GM10266 (cell line): ENCODE measurements at regions not wholly inside any gene's neighbourhood (a gene's known extent, or its start where the extent isn't known, plus 50 kb on each side); places are given as distances from the start of the nearest gene placed in this dataset.

ENCODE experiments used
- DNase-seq: peaks from one replicate; pipeline ENCODE4 v3.0.0; 2012; ENCODE audit errors: extremely low spot score
- TF ChIP-seq, protein P1 (sequence below): IDR thresholded peaks from 2 replicates; pipeline ENCODE4 v1.5.1; 2012; ENCODE audit warnings: mild to moderate bottlenecking, low read depth; ENCODE audit not compliant: control insufficient read depth, insufficient read depth; ENCODE audit errors: missing control alignments

DNA sequence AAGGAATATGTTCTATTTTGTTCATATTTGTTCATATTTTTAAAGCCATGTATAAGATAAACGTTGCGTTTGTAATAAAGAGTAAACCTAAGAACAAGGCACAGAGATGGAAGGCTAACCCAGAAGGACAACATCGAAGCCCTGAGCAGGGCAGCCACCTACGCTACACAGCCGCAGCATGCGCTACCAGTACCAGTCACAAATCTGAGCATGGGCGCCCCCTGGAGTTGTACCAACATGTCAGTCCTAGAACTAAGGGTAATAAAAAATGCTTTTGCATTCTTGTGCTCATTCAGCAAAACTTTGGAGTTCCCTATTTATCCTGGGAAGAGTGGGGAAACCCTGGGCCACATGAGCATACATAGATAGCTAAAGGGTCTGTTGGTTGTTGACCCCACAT, 70.6 kb downstream of the PLEKHG1 start:
- DNase-seq: no peak

DNA sequence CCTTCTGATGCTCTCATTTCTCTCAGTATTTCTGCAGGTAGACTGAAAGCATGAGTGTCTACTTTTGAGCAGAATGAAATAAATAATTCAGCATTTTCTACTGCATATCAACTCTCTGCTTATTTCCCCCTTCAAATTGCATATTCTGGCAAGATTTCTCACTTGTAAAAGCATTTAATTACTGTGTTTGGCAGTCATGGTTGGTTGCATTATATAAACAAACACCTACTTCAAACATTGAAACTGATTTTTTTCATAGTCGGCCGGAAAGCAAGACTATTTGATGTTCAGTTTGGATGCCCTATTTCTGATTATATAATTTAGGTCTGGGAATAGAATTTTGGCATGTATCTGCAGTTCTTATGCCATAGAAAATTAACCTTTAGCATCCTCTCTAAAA, 73.1 kb downstream of the PLEKHG1 start:
- TF ChIP-seq, protein P1, sequence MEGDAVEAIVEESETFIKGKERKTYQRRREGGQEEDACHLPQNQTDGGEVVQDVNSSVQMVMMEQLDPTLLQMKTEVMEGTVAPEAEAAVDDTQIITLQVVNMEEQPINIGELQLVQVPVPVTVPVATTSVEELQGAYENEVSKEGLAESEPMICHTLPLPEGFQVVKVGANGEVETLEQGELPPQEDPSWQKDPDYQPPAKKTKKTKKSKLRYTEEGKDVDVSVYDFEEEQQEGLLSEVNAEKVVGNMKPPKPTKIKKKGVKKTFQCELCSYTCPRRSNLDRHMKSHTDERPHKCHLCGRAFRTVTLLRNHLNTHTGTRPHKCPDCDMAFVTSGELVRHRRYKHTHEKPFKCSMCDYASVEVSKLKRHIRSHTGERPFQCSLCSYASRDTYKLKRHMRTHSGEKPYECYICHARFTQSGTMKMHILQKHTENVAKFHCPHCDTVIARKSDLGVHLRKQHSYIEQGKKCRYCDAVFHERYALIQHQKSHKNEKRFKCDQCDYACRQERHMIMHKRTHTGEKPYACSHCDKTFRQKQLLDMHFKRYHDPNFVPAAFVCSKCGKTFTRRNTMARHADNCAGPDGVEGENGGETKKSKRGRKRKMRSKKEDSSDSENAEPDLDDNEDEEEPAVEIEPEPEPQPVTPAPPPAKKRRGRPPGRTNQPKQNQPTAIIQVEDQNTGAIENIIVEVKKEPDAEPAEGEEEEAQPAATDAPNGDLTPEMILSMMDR: no peak
- DNase-seq: no peak

More for the DNA sequence above, 70.6 kb downstream of the PLEKHG1 start:
- TF ChIP-seq, protein P1: no peak

DNA sequence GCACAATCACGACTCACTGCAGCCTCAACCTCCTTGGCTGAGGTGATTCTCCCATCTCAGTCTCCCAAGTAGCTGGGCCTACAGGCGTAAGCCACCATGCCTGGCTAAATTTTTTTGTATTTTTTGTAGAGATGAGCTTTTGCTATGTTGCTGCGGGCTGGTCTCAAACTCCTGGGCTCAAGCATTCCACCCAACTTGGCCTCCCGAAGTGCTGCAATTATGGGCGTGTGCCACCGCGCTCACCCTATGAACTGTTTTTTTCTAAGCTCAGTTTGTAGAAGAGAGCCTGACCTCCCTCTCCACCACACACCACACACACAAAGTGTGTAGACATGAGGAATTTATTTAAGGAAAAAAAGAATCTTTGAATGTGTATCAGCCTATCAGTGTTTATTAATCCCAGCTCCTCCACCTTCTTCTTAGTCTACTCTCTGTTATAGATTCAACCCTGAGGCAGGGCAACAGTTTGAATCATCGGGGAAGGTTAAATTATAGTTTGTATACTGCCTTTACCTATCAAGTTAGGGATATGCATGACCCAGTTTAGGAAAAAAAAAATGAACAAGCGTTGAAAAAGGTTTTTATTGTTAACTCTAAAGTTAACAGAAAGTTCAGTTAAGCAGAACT, 74.1 kb downstream of the PLEKHG1 start:
- DNase-seq: no peak
- TF ChIP-seq, protein P1: no peak

DNA sequence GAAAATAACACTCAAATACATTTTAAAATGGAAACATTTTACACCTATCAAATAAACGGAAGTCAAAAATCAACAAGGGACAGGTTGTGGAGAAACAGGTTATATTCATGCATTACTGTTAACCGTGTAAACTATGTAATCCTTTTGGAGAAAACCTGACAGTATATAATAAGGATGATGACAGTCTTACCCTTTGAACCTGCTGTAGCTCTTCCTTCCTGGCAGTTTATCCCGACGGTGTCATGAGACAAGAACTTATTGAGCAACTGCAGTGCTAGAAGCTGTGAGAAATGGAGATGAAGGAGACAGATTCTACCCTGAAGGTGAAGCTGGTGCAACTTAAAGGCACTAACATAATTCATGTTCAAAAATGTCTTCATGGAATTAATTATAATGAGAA, 76.7 kb downstream of the PLEKHG1 start:
- TF ChIP-seq, protein P1: no peak
- no peak for DNase-seq

DNA sequence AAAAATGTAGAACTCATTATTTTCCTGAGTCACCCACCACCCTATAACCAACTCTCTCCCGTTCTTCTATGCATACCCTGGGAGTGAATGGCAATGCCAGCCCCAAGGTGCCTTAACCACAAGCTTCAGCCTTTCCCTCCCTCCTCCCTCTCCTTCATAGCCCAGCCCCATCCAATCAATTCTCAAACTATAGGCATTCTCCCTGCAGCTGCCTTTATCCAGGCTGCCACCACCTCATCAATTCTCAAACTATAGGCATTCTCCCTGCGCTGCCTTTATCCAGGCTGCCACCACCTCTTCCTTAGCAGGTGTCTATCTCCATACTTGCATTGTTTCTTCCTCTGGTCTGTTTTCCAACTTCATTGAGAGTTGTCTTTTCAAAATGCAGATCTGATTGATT, 77.1 kb downstream of the PLEKHG1 start:
- DNase-seq: no peak
- TF ChIP-seq, protein P1: no peak

DNA sequence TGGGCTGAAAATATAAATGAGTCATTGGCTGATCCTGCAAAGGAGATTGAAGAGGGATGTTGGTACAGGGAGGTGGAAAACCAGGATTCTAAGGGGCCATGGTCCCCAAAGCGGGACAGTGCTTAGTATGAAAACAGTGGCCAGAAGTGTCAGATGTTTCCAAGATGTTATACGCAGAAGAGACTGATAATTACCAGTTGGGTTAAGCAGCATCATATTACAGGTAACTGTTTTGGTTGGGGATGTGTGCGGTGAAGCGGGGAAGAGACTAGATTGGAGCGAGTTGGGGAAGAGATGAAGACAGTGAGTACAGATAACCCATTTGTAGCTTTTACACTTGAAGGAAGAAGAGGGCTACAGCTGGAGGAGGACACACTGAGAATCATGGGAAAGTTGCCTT, 80.8 kb downstream of the PLEKHG1 start:
- DNase-seq: no peak
- TF ChIP-seq, protein P1: no peak

DNA sequence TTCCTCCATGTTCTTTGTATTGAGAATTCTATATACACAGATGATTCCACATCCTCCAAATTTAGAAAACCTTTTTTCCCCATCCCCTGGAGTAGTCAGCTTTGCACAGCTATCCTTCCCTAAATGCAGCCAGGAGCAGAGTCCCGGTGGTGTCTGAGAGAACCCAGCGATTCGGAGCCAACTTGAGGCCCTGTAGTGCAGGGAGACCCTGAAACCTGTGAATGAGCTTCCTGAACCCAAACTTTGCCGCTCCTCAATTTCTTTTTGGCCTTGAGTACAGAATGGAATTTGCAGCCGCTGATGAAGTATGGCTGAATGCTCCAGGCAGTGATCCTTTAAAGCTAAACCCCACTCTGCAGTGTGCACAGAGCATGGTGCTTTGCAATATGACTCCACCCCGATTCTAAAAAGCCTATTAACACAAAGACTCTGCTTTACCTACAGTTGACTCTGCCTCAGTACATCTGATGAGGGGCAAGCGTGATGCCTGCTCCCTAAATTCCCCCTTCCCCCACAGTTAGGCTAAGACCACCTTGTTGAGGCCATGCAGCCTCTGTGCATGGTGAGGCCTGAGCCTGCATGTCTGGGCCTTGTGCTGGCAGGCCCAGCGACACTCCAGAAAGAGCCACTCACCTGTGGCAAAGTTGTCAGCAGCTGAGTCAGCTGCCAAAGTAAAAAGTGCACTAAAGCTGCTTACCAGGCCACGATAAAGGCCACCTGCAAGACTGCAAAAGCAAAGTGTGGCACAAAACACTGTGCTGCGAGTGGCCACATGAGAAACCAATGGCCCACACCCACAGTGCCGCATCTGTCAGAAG, 82.1 kb downstream of the PLEKHG1 start:
- DNase-seq: no peak
- TF ChIP-seq, protein P1: no peak
